NCI-H748 (cell line): ENCODE measurements at regions not wholly inside any gene's neighbourhood (a gene's known extent, or its start where the extent isn't known, plus 50 kb on each side); places are given as distances from the start of the nearest gene placed in this dataset.

Experiments
- DNase-seq: peaks from one replicate; lab custom pipeline; 2025; ENCODE audit not compliant: unreplicated experiment; lab: John Stamatoyannopoulos, UW

DNA sequence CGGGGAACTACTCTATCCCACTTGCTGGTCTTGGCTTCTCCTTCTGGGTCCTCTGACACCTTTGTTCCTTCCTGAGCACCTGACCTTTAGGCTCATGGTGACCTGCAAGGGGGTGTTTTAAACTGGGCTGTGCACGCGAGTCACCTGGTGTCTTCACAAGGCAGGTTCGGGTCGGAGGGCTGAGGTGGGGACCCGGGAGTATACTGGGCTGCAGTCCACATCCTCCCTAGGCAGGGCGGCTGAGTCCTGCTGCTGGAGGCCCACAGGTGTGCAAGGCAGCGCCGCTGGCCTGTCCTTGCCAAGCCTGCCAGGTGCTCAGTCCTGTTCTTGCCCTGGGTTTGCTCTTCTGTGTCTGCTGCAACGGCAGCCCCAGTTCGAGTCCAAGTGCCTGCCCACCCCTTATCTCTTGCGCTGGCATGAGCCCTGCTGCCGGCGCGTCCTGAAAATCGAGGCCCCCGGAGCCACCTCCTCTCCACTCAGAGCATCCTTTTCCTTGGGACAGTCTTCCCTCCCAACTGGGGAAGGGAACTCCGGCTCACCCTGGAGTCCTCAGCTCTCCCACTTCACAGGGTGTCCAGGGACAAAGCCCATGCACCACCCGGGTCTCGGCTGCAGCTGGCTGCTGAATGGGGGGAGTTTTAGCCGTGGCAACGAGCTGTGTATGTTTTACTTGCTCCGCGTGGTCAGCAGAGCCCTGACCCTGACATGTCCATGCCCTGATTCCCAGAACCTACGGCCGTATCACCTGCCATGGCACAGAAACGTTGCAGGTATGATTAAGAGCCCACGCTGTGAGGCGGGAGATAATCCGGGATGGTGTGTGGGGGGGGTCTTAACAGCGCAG, 193.5 kb downstream of the TEX29 start:
- DNase-seq = no peak

DNA sequence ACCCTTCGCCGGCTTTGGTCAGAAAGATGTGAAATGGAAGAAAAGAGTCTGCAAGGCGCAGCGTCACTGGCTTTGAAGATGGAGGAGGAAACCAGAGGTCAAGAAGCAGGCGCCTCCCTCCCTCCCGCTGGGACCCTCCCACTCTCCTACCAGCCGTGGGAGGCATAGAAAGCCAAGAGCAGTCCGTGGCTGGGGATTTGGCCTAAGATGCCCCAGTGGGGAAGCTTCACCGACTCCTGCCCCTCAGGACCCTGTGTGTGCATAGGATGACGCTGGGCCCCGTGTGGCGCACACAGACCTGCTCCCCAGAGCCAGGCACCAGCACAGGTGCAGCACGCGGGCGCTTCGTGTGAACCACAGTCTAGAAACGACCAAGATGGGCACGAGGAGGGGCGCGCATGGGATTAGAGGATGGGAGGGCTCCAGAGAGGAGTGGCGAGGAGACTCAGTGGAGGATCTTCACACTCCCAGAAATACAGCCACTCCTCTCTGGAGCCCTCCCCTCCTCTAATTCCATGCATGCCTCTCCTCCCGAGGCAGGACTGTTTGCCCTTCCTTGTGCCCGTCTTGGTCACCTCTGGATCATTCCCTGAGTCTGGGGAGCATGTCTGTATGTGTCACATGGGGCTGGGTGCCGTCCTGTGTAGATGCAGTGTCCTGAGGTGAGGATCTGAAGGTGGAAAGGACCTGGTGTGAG, 194.3 kb downstream of the TEX29 start:
- no peak for DNase-seq

DNA sequence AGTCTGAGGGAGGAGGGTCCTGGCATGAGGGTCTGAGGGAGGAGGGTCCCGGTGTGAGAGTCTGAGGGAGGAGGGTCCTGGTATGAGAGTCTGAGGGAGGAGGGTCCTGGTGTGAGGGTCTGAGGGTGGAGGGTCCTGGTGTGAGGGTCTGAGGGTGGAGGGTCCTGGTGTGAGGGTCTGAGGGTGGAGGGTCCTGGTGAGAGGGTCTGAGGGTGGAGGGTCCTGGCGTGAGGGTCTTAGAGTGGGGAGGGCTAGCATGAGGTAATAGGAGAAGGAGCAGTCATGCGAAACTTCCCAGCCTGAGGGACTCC, 194.8 kb downstream of the TEX29 start:
- DNase-seq = no peak

DNA sequence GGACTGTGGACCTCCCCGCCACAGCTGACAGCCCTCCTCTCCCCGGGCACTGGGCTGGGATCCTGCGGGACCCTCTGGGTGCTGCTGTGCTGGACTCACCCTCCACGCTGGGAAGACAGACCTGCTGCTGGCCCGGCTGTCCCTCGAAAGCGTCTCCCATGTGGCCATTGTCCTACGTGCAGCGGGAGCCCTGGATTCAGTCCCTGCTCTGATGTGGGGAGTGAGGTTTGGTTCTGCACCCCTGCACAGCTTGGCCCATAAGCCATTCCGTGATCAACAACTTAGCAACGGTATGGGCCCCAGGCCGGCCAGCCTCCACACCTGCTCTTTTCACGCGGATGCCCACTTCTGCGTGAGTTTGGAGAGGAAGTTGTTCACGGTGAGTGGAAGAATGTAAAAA, 195.2 kb downstream of the TEX29 start:
- no peak for DNase-seq

DNA sequence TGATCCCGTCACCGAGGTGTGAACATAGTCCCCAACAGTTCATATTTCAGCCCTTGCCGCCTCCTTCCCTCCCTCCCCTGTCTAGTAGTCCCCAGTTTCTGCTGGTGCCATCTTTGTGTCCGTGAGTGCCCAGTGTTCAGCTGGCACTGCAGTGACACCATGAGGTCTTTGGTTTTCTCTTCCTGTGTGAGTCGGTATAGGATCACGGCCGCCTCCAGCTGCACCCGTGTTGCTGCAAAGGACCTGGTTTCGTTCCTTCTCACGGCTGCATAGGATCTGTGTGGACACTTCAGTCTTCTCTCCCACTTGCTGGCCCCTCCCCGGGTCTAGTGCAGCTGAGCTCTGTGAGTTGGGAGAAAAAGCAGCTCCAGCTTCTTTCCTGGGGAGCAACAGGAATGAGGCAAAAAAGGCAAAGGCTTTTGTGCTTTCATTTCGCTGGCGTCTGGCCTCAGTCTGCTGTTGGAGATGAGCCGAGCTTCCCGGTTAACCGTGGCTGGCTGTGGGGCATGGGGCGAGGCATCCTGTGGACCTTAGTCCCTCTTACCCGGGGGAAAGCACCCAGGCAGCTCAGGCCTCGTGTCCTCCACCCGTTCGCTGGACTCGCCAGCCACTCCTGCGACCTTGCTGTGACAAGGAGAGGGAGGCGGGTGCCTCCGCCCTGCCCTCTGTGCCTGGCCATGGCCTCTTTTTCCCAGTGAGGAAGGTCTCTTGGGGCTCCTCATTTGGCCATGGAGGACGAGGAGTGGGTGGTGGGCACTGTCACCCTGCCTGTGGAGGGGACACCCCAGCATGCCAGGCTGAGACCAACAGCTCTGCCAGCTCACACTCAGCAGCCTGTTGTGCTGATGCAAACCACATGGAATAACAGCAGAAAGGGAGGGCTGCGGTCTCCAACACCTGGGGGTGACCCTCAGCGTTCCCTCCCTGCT, 196.5 kb downstream of the TEX29 start:
- DNase-seq = peak; percentile 31

DNA sequence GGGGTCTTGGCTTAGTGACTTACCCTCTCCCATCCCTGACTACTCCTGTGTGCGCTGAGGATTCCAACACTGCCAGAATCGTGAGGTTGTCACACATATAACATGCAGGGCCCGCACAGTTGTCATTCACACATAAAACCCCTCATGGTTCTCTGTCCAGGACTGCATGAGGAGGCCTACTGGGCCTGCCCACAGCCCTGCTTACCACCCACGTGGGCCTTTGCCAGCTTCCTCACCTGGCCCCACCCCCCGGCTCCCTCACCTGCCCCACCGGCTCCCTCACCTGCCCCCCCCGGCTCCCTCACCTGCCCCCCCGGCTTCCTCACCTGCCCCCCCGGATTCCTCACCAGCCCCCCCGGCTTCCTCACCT, 197.2 kb downstream of the TEX29 start:
- peak; percentile 24 for DNase-seq

DNA sequence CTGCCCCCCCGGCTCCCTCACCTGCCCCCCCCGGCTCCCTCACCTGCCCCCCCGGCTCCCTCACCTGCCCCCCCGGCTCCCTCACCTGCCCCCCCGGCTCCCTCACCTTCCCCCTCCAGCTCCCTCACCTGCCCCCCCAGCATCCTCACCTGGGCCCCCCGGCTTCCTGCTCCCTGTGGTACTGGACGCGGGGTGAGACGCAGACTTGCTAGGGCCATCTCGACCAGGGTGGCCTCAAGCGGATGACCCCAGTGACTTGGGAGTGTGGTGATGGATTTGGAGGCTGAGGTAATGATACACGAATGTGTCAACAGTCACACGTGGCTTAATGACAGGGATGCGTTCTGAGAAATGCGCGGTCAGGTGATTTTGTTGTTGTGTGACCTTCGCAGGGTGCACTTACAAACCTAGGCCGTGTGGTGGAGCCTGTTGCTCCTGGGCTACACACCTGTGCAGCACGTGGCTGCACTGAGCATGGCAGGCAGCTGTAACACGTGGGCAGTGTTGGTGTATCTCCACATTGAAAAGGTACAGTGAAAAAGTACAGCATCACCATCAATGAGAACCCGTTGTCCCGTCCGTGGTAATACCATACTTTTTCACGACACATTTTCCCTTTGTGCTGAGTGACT, 197.8 kb downstream of the TEX29 start:
- peak; percentile 85 for DNase-seq

DNA sequence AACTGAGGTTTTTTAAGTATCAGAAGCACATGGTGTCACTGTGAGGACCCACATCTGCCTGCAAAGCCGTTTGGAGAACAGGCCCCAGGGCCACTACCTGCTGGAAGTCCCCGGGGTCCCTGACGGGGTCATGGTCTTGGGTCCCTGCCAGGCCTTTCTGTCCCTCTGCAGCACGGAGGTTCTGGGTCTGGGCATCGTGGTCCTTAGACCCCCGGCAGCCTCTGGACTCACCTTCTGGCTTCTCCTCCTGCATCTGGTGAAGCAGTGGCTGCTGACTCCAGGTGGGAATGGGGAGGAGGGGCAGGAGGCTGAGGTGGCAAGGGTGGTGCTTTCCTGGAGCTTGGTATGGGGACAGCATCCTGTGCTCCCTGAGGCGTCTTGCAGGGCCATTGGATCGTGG, 198.6 kb downstream of the TEX29 start:
- DNase-seq = no peak

DNA sequence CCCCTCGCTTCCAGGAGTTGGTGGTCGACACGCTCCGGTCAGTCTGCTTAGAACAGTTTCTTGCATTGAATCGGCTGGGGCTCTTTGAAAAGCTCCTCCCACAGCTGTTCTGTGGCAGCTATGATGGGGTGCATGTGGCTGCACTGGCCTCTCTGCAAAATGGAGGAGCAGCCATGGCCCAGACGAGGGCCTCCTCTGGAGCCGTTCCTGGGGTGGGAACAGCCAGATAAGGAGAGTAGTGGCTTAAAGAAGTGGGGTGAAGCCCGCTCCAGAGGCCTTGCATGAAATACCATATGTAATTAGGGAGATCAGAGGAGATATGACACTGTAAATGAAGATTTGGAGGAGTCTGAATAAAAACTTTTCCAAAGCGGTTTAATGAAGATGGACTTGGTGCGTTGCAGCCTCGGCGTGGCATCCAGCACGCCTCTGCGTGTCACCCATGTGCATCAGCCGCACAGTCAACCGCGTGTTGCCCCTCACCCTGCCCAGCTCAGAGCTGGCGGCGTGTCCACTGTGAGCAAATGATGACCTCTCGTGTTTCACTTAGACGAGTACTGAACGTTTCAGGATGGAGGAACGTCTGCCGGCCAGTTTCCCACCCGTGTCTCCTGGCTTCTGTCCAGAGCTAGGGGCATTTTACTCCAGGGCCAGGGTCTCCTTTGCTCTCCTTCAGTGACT, 199.2 kb downstream of the TEX29 start:
- DNase-seq = no peak

DNA sequence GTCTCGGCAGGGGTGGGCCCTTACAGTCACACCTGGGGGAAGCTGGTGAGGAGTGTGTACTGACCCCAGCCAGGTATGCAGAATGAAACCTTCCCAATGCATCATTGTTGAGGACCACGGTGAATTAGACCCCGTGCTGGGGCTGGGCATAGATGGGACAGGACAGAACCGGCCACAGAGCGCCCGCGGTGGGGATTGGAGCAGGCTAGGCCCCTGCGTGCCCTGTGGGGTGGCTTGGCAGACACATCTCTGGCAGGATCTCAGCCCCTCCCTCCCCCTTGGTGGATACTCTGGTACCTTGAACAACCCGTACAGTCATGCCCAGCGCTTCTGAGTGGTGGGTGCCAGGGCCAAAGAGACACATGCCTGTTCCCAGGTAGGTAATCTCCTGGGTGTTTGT, 200.6 kb downstream of the TEX29 start:
- no peak for DNase-seq

DNA sequence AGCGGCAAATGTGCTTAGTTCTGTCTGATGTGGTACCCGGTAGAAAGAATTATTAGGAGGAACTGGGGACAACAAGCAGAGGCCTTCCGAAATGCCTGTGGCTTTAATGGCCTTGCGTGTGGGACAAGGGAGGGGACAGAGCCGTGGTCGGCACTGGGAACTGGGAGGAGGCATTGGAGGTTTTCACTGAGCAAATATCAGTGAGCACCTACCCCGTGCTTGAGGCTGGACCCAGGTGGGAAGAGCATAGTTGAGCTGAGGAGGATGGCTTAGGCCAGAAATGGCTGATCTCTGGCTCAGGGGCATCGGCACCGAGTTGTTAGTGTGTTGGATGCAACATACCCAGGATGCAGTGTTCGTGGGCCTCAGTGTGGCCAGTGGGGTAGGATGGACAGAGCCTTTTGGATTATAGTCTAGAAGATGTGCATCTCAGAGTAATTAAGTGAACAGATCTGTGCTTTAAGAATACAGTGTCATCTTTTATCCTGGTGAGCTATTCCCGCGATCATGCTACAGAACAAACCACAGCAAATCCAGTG, 201.3 kb downstream of the TEX29 start:
- no peak for DNase-seq

DNA sequence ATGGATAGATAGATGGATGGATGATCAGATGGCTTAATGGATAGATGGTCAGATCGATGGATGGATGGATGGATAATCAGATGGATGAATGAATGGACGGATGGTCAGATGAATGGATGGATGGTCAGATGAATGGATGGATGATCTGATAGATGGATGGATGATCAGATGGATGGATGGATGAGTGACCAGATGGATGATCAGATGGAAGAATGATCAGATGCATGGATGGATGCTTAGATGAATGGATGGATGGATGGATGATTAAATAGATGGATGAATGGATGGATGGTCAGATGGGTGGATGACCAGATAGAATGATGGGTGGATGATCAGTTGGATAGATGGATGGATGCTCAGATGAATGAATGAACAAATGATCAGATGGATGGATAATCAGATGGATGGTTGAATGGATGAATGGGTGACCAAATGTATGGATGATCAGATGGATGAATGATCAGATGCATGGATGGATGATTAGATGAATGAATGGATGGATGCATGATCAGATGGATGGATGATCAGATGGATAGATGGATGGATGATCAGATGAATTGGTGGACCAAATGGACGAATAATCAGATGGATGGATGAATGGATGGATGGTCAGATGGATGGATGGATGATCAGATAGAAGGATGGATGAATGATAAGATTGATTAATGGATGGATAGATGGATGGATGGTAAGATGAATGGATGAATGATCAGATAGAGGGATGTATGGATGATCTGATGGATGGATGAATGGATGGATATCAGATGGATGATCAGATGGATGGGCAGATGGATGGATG, 205.1 kb downstream of the TEX29 start:
- DNase-seq = no peak

DNA sequence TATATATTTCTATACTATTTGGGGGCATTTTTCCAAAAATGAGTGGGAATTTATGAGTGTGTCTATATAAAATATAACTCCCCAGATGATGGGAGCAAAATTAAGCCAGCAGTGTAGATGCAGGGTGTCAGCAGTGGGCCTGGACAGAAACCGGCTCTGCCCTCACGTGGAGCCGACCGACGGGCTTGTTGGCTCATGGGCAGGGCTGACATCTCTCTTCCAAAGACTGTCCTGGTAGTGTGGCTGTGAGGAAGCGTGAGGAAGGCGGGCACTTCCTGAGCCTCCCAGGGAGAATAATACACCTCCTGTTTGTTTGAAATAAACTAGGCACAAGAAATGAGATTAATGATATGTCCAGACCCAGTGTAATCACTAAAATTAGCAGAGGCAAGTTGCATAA, 206.5 kb downstream of the TEX29 start:
- DNase-seq = no peak

DNA sequence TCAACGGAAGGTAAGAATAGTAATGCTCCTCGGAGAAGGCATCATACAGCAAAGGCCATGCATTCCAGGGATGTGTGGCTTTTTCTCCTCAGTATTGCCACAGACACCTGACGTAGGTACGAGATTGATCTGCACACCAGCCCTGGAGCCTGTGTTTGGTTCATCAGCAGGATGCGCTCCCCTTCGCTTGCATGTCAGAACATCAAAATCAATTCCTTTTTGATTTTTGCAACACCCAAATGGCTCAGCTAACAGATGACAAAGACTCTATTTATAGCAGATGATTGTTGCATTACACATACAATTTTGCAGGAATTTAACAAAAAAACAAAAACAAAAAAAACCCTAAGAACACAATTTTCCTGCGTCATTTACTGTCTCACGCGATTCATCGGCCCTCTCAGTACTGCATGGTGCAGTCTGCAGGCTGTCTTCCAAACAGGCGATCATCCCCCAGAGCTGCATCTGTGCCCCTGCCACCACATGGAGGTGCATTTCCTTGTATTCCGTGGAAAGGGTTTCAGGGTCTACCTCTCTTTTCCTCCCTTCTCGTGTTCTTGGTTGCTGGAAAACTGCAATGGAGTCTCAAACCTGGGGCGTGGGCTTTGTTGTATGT, 207.3 kb downstream of the TEX29 start:
- no peak for DNase-seq

DNA sequence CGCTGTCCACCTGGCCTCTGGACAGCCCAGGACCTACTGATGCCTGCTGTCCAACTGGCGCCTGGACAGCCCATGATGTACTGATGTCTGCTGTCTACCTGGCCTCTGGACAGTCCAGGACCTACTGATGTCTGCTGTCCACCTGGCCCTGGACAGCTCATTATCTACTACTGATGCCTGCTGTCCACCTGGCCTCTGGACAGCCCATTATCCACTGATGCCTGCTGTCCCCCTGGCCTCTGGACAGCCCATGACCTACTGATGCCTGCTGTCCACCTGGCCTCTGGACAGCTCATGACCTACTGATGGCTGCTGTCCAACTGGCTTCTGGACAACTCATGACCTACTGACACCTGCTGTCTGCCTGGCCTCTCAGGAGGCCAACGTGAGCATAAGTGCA, 208.1 kb downstream of the TEX29 start:
- no peak for DNase-seq

DNA sequence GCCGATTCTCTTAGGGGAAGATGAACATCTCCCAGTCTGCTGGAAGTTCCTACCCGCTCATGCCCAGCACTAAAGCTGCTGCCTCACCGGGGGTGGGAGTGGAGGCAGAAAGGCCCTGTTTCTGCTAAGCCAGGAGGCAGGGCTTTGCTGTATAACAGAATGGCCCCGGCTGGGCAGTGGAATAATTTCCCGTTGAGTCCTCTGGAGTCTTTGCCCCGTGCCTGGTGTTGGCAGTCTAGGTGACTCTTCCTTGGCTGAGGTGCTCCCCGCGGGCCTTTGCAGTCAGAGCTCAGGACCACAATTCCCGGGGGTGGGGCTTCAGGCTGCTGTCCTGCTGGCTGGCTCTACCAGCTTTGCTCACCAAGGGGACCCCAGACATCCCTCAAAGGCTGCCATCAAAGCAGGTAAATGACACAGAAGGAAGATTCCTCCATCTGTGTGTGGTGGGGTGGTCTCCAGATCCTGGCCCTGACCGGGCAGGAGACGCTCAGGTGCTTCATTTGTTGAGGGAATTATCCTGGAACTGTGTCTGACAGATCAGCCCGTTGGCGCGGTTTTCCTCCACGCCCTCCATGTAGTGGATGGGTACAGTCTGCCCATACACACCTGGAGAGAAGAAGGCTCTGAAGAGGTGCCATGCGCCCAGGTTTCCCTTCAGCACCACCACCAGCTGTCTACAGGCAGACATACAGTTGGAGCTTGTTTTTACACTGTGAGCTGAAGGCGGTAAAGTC, 209.9 kb downstream of the TEX29 start:
- no peak for DNase-seq

DNA sequence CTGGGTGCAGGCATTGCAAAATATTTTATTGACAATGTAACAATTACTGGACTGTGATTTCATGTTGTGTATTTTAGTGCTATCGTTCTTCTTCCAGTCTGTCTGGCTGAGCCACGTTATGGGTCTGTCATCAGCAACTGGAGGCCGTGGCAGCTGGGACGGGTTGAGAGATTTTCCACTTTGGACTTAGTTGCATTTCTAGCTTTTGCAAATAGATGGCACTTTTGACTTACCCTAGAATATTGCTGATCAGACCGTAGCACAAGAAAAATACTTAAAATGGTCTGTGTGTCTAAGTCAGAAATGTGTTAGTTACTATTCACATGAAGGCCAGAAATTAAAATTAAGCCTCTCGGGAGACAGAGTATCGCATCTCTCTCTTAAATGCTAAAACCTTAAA, 211.1 kb downstream of the TEX29 start:
- peak; percentile 85 for DNase-seq

DNA sequence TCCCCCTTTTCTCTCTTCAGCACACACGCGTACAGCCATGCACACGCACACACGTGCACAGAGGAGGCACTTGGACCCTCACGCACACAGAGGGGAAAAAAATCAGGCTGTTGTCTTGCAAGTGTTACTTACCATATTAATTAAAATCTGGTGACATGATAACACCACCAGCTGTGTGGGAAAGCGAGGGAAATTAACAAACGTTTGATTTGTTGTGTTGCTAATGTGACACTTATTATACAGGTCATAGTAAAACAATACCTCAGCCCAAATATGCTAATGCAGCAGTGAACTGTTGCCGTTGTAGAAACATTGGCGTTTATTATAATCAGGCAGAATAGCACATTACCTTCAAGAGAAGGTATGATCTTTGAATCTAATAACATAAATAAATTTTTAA, 211.7 kb downstream of the TEX29 start:
- peak; percentile 43 for DNase-seq
